HL-60/S4 (cell line): ENCODE measurements at regions not wholly inside any gene's neighbourhood (a gene's known extent, or its start where the extent isn't known, plus 50 kb on each side); places are given as distances from the start of the nearest gene placed in this dataset.
"Not testable (repeated sequence)": the region's sequence is repeated elsewhere in the genome, so short reads cannot be mapped to it uniquely, and the experiment has no call there.

Experiments
- in situ Hi-C: fragments of 300-500 bp; cut with MboI; formaldehyde crosslinking; loops from 2 replicates; pipeline ENCODE4 v1.14.3; 2022; ENCODE audit warnings: low sequenced_read_pairs

DNA sequence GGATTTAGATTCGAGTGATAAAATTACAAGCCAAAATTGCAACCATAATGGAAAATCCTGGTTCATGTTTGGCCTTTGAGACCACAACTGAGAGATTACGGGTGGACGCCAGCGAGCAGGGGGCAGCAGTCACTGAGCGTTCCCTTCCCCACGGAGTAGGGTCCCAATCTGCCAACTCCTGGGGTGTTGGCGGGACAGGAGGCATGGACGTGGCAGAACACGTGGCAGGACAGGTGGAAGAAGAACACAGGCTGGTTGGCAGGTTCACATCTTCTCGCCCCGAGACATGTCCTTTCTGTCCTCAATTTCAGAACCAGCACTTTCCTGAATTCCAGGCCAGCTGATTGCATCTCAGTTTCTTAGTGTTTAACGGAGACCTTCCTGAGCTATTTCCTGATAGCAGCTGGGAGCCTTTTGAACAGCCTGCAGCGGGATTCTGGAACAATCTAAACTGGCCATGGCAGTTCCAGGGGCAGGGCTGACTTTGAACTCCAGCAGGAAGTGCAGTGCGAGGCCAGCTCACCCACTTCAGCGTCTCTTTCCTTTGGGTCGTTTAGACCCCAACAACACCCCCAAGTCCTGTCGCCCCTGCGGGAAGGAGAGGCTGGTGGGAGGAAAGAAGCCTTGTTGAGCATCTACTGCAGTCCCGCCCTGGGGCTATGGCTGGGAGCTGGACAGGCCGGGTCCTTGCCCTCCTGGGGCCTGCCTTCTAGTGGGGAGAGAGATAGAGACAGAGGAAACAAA is 159.1 kb upstream of the FOXF1 start:
- in situ Hi-C loops: no loop called here

DNA sequence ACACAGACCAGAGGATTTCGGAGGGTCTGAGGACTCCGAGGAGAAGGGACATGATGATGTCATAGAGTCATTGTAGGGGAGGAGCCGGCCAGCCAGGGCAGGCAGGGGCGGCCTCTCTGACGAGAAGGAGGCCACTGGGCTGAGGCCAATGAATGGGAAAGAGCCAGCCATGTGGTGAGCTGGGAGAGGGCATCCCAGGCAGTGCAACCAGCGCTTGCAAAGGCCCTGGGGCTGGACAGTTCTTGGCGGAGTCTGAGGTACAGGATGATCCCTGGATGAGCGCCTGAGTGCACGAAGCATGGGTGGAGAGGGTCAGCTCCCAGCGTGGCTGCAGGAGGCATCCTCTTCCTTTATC is 158.6 kb upstream of the FOXF1 start:
- in situ Hi-C loops: not testable (repeated sequence)

DNA sequence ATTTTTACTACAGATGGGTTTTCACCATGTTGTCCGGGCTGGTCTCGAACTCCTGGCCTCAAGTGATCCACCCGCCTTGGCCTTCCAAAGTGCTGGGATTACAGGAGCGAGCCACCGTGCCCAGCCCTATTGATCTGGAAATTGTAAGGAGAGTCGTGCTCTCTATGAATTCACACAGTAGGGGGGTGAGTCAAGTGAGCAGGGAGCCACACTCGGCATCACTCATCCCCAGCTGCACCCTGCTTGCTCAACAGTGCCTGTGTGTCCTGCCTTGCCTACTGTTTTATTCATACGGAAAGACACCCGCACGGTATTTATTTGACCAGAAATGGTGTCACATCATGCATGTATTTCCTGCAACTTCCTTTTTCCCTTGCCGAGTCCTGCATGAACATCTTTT is 157.2 kb upstream of the FOXF1 start:
- in situ Hi-C loops: no loop called here

DNA sequence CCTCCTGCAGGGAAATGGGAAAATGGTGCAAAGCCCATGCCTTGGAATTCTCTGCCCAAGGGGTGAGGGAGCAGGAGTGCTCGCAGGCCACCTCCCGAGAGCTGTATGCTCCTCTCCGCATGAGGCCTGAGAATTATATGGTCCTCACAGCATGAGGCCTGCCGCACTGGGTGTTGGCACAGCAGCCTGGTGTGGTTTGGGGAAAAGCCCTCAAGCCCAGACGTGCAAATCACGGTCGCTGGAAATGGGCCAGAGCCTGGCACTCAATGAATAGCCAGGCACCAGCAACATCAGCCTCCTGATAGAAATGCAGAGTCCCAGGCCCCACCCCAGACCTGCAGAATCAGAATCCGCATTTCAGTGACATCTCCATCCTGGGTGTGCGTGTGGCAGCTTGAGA is 156.4 kb upstream of the FOXF1 start:
- in situ Hi-C loops: no loop called here

DNA sequence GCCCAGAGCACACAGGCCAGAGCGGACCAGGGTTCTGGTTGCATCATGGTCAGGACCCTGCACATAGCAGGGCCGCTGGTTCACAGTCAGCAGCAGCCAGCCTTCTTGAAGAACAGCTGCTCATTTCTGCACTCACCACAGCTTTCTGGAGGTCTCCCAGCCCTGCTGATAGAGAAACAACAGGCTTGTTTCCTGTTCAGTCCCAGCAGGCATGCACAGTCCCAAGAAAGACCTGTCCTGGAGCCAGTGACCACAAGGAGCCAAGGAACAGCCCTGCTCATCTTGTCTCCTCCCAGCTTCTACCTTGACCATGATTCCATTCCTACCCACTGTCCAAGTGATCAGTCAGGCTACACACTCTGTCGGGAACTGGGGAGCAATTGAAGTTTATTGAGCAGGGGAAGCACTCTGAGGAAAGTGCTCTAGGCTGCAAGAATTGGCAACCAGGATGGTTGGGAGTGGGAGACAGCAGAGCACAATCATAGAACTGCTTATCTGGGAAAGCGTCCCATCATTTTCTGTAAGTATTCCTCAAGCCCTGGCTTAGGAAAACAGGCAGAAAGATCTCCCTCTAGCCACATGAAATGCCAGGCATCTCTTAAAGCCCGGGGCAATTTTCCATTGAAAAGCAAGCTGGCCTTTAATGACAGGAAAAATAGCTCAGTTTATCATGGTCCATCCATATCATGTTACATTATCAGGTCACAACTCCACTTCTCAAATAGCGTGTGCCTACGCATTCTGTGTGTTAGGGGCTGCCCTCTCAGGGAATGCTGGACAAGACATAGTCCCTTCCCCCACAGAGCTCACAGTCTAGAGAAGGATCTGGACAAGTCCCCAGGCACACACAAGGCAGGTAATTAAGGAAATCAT is 155.4 kb upstream of the FOXF1 start:
- in situ Hi-C loops: no loop called here

DNA sequence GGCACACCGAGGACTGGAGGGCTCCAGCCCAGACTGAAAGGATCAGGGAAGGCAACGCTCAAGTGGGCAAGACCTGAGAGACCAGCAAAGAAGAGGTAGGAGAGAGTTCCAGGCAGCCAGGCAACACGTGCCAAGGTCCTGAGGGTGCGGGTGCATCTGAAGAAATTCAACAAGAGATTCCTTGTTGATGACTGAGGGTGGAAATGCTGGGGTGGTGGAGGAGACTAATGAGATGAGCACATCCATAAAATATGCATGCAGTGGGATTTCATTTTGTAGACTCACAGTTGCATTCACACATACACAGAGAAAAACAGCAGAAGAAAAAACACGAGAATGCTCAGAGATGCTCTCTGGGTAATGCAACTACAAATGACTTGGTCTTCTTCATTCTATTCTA is 154.8 kb upstream of the FOXF1 start:
- in situ Hi-C loops: no loop called here

DNA sequence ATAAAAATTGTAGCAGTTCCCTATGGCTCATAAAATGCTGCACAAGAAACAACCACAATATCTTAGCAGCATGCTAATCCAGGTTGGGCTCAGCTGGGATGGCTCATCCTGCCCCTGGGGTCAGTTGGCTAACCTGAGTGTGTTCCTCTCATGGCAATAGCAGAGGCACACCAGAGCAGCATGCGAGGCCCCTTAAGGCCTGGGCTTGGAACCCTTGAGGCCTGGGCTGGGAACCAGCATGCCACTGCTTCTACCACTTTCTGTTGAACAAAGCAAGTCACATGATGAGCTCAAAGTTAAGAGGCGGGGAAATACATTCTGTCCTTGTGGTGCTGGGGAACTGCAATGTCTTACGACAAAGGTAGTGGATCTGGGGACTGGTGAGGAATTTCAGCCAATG is 154.4 kb upstream of the FOXF1 start:
- in situ Hi-C loops: no loop called here

DNA sequence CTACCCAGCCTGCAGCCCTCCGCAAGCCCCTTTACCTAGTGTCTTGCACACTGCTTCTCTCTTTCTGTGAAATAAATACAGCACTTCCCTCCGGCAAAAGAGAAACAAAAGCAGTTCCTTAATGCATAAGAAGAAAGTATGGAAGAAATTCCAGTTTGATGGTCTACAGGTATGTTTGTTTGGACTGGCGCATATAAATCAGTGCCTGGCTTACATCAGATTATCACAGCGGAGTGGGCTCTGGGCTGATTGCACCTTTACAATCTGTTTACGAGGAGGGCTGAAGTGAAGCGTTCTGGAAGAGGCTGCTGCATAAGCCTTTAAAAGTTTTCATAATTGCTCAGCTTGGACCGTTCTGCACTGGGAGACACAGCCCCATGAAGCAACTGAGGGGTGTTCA is 153.5 kb upstream of the FOXF1 start:
- in situ Hi-C loops: no loop called here

DNA sequence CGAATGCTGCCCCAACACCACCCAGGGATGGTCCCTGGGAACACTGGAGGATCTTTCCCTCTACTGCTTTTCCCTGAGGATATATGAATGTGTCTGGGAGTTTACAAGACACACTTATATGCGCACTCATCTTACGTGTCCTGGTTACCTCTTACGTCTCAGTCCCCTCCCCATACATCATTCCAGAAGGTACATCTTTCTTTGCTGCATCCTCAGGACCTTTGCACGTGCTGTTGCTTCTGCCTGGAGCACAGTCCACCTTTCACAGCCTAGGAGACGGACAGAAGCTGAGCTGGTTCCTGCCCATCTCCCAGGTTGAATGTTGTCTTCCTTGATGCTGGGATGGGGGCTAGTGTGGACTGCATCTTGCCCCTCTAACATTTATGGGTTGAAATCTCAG is 153.0 kb upstream of the FOXF1 start:
- in situ Hi-C loops: no loop called here

DNA sequence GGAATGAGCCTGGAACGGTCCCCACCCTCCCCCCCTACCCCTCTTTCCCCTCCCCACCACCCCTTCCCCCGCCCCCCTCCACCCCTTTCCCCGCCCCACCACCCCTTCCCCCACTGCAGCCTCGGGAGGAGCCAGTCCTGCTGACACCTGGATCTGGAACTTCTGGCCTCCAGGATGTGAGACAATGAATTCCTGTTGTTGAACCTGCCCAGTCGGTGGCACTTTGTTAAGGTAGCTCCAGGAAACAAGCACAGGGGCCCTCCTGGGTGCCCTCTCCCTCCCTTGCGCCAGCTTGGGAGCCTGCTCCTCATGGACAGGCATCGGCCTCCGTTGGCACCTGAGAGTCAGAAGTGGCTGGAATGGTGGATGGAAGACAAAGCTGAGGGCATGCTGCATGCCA is 152.4 kb upstream of the FOXF1 start:
- in situ Hi-C loops: no loop called here

DNA sequence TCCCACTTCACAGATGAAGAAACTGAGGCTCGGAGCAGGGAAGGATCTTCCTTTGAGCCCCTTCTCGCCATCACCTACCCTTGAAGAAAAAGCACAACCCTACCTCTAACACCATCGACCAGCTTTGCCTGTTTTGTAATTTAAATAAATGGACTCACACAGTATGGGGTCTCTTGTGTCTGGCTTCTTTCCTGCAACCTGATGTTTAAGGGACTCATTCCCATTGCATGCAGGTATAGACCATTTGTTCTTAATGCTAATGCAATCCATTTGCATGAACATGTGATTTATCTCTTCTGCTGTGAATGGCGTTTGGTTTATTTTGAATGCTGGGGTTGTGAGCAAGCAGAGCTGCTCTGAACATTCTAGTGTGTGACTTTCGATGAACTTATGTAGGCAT is 150.8 kb upstream of the FOXF1 start:
- in situ Hi-C loops: no loop called here

DNA sequence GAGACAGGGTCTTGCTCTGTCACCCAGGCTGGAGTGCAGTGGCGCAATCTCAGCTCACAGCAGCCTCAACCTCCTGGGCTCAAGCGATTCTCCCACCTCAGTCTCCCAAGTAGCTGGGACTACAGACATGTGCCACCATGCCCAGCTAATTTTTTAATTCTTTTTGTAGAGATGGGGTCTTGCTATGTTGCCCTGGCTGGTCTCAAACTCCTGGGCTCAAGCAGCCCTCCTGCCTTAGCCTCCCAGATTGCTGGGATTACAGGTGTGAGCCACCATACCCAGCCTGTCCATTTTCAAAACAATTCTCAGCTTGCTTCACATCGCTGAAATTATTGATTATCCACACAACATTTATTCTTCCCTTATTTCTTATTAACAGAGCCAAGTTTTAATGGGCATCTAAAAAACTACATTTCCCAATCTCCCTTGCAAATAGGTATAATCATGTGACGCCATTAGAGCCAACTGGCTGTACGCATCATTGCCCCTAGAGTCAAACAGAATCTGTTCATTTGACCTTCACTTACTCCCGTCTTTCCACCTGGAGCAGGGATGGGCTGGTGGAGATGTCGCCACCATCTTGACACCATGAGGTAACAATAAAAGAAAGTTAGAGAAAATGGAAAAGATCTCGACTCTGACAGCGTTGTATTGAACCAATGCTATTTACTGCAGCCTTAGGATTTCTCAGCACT is 148.0 kb upstream of the FOXF1 start:
- in situ Hi-C loops: no loop called here

DNA sequence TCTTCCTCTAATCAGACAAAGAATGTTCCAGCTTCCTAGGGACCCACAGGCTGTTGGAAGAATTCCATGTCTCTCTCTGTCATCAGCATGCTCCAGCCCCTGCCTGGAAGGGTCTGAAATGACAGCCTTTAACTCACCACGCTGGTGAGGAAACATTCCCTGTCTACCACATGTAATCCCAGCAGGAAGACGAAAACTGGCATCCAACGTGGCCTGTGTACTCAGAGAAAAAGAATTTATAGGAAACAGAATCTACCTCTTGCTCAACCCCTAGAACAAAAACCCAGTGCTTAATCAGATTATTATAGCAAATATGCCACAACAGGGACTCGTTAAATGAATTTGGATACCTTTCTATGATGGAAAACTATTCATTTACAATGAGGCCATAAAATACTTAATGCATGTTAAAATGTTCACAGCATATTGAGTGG is 147.3 kb upstream of the FOXF1 start:
- in situ Hi-C loops: no loop called here

DNA sequence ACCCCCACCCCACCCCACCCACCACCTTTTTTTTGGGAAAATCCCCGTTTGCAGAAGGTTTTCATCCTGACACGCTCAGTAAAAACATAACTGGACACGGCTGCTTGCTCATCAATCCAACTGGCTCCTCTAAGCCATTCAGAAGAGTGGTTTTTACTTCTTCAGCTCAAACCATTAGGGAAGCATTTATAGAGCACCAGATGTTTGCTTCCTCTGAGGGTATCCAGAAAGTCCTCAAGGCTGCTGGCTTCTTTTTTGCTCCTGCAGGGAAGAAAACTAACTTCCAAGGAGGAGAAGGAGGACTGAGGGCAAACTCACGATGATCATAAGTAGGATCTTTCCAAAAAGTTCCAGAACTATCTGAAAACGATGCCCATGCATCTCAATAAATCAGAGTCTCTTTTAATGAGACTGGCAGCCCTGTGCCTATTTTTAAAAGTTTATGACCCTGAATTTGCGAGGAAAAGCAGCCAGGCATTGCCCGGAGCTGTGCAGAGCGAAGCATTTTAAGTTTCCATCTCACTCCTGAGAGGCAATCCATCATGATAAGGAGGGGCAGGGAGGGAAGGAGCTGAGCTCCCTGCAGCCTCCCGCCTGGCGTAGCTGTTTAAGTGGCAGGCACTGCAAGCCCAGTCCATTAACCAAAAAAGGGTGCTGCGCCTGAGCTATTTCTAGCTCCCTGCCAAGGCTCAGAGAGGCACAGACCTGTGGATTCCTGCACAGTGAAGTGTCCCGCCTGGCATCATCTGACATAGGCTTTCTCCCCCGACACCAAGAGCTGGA is 146.3 kb upstream of the FOXF1 start:
- in situ Hi-C loops: no loop called here

DNA sequence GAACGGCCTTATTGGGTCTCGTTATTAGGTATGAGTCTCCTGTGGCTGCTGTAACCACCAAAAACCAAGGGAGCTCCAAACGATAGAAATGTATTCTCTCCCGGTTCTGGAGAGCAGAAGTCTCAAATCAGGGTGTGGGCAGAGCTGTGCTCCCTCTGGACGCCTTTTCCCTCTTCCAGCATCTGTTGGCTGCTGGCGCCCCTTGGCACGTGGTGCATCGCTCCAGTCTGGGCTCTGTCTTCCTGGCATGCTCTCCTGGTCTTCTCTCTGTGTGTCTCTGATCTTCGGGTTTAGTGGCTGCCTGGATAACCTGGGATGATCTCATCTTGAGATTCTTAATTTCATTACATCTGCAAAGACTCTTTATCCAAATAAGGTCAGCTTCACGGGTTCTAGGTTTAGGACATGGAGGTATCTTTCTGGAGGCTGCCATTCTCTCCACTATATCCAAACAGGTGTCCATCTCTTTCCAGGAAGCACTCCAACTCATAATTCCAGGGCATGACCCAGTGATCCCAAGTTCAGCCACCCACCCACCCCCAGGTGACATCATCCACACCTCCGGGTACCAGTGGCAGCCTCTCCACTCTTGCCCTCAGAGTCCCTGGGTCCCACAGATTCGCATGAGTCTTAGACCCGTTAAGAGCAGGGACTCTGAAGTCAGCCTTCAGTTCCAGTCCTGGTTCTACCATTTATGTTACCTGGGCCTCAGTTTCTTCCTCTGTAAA is 145.5 kb upstream of the FOXF1 start:
- in situ Hi-C loops: no loop called here

DNA sequence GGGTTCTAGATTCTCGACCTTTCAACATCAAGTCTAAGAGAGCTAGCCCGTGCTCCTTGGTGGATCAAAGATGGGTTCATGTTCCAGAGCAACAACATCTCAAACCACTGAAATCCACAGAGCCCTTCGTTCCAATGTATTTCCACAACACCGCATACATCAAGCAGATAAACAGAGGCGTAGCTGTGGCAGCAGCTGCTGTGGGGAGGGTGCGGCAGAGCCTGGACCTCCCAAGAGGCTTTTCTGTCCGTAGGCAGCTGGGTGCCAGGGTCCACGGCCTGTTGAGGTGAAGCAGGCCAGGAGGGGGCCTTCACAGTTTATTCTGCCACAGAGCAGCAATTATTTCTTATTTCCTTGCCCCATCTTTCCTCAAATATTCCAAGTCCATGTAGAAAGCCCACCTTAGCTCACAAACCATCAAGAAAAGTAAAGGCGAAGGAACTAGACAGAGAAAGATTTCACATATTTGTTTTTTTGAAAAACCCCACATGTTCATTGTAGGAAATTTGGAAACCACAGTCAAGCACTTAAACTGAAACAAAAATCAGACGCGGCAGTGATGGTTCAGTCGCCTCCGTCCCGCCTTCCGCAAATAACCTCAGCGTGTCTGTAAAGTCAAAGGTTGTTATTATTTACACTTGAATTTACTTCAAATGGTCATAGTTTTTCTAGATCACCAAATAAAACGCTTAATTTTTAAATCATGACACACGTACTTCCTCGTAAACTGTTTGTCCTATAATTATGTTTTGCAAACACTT is 144.6 kb upstream of the FOXF1 start:
- in situ Hi-C loops: no loop called here

DNA sequence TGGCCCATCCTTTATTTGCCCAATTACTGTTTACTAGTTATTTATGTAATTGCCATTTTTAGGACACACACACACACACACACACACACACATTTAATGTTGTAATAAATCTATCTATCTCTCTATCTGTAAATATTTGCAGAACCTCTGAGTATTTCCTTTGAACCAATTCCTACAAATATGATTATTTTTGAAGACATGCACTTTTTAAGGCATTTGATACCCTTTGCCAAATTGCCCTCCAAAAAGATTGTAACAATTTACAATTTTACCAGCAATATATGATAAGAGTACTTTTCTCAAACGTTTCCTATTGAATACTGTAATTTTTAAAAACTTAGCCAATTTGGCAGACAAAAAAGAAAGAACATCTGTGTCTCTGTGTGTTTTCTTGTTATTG is 143.8 kb upstream of the FOXF1 start:
- in situ Hi-C loops: no loop called here

DNA sequence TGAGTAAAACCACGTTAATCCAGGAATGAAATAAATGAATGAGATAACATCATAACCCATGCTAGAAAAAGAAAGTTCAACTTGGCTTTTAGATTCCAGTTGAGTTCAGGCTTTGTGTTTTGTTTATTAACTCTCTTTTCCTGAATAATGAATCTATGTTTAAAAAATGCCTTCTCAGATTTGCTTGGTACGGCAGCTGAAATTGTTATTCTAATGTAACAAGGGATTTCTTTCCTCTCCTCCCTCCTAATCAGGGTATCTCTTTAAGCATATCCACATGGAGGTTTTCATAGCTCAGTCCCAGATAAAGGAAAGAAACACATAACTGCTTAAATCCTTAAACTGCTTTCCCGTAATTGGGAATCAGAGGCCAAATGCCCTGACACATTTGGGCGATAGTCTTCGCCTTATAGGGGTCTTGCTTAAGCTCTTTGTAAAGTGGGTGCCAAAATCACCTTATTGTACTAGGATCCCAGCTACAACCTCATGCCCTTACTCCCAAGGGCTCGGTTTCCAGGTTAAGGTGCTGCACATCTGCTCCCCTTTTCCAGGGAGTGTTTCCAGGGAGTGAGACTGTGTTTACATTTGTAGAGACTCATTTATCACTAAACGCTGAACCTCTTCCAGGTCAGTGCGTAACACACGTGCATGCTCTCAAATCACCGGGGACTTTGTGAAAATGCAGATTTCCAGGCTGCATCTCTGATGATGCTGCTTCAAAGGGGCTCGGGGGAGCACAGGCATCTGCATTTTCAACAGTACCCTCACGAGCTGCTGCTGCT is 142.8 kb upstream of the FOXF1 start:
- in situ Hi-C loops: no loop called here

DNA sequence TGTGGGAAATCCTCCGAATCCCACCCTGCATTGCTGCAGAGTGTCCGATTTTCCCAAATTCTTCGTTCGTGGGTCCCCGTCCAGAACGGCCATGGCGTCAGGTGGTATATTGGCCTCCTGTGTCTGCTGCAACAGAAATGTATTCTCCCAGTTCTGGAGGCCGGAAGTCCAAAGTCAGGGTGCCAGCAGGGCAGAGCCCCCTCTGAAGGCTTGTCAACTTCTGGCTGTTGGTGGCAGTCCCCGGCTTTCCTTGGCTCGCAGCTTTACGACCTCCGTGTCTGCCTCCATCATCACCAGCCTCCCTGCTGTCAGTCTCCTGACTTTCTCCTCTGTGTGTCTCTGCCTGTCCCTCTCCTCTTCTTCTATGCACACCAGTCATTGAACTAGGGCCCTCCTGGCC is 142.1 kb upstream of the FOXF1 start:
- in situ Hi-C loops: no loop called here
